GM23248 (cell line): ENCODE measurements at regions not wholly inside any gene's neighbourhood (a gene's known extent, or its start where the extent isn't known, plus 50 kb on each side); places are given as distances from the start of the nearest gene placed in this dataset.

Experiments used
- DNase-seq: peaks from one replicate; pipeline ENCODE4 v3.0.0-alpha.2; 2015
- H2AFZ ChIP-seq: fragments of 200-600 bp; sonication (generic); 2 replicates; pipeline ENCODE4 v1.6.1; 2016; ENCODE audit warnings: antibody characterized with exemption
- H3F3A ChIP-seq: fragments of 200-600 bp; sonication (generic); 2 replicates; pipeline ENCODE4 v1.6.1; 2016; ENCODE audit warnings: mild to moderate bottlenecking, antibody characterized with exemption, mixed run types; ENCODE audit not compliant: insufficient read depth
- H3K27ac ChIP-seq: fragments of 200-600 bp; sonication (generic); 2 replicates; pipeline ENCODE4 v1.5.1; 2016; ENCODE audit warnings: mild to moderate bottlenecking
- H3K27me3 ChIP-seq: fragments of 200-600 bp; sonication (generic); replicated peaks from 2 replicates; pipeline ENCODE4 v1.6.1; 2016; ENCODE audit warnings: mild to moderate bottlenecking; ENCODE audit not compliant: insufficient read depth
- H3K36me3 ChIP-seq: fragments of 200-600 bp; sonication (generic); 2 replicates; pipeline ENCODE4 v1.6.1; 2016; ENCODE audit warnings: low read depth, mild to moderate bottlenecking
- H3K4me1 ChIP-seq: fragments of 200-600 bp; sonication (generic); 2 replicates; pipeline ENCODE4 v1.6.1; 2016; ENCODE audit warnings: mild to moderate bottlenecking; ENCODE audit not compliant: insufficient read depth
- H3K4me2 ChIP-seq: fragments of 200-600 bp; sonication (generic); one replicate; pipeline ENCODE4 v1.6.1; 2016; ENCODE audit warnings: mild to moderate bottlenecking; ENCODE audit not compliant: unreplicated experiment
- H3K4me3 ChIP-seq: fragments of 200-600 bp; sonication (generic); 2 replicates; pipeline ENCODE4 v1.5.1; 2016; ENCODE audit warnings: mild to moderate bottlenecking
- H3K79me2 ChIP-seq: fragments of 200-600 bp; sonication (generic); 2 replicates; pipeline ENCODE4 v1.6.1; 2016; ENCODE audit warnings: mild to moderate bottlenecking; ENCODE audit not compliant: insufficient read depth
- H3K9ac ChIP-seq: fragments of 200-600 bp; sonication (generic); 2 replicates; pipeline ENCODE4 v1.6.1; 2016; ENCODE audit warnings: mild to moderate bottlenecking
- H3K9me2 ChIP-seq: fragments of 200-600 bp; sonication (generic); 2 replicates; pipeline ENCODE4 v1.6.1; 2016; ENCODE audit warnings: mixed run types, mild to moderate bottlenecking, moderate library complexity; ENCODE audit not compliant: insufficient read depth
- H3K9me3 ChIP-seq: fragments of 200-600 bp; sonication (generic); one replicate; pipeline ENCODE4 v1.6.1; 2017; ENCODE audit warnings: low read depth
- H4K20me1 ChIP-seq: fragments of 200-600 bp; sonication (generic); 2 replicates; pipeline ENCODE4 v1.6.0; 2016; ENCODE audit not compliant: insufficient read depth
- EZH2 ChIP-seq: fragments of 200-600 bp; sonication (generic); IDR thresholded peaks from 2 replicates; pipeline ENCODE4 v1.6.1; 2018; ENCODE audit warnings: antibody characterized with exemption, mild to moderate bottlenecking; ENCODE audit not compliant: insufficient read depth, poor library complexity, severe bottlenecking
- EZH2phosphoT487 ChIP-seq: fragments of 200-600 bp; sonication (generic); IDR thresholded peaks from 2 replicates; pipeline ENCODE4 v1.6.1; 2018; ENCODE audit warnings: antibody characterized with exemption, moderate library complexity, mild to moderate bottlenecking, low read depth; ENCODE audit not compliant: insufficient read depth
- WGBS, 2 experiments: methylation state at CpG; one replicate each; pipeline ENCODE4 v1.1.6; 2015 to 2017; ENCODE audit warnings: low lambda C conversion rate in 2 of 2, low coverage in 1 of 2; ENCODE audit errors: missing lambda C conversion rate in 2 of 2; 5-methylcytosine and 5-hydroxymethylcytosine counted together
- in situ Hi-C: fragments of 300-500 bp; cut with MboI; formaldehyde crosslinking; loops from 2 replicates; pipeline ENCODE4 v1.15.0; 2020

- Histone ChIP-seq H3K36me3 (no peaks in the 10 kb centered on the region), H3K4me1 (no peaks in the 10 kb centered on the region), H2AFZ (no peak overlapping the region), H3K79me2 (no peaks in the 10 kb centered on the region), H3K9me2 (no peaks in the 10 kb centered on the region), H3K9ac (no peak overlapping the region), H3K27ac (no peak overlapping the region), H3K27me3 (no peaks in the 10 kb centered on the region; the same call in 1 of the 2 replicates), H4K20me1 (no peaks in the 10 kb centered on the region), H3F3A (no peaks in the 10 kb centered on the region), H3K4me3 (no peak overlapping the region), H3K9me3 (no peaks in the 10 kb centered on the region), H3K4me2 (no peak overlapping the region)
- 57 to 61% methylated on average over 7 of the region's 7 CpGs for WGBS, 2 experiments
- in situ Hi-C loops: no loop called here
- no peak for DNase-seq
- TF ChIP-seq EZH2phosphoT487 (no peak), EZH2 (no peak)
Measured at GRCh38 chr9:90017679-90018078, 412.9 kb downstream of the GADD45G start.

GRCh38 chr9:90018688-90019087 lies 413.9 kb downstream of the GADD45G start:
- Histone ChIP-seq H3K9me2 (no peaks in the 10 kb centered on the region), H3K79me2 (no peaks in the 10 kb centered on the region), H3K27me3 (no peaks in the 10 kb centered on the region; the same call in 1 of the 2 replicates), H3K4me3 (no peak overlapping the region), H2AFZ (no peak overlapping the region), H3K9me3 (no peaks in the 10 kb centered on the region), H3K4me1 (no peaks in the 10 kb centered on the region), H4K20me1 (no peaks in the 10 kb centered on the region), H3K36me3 (no peaks in the 10 kb centered on the region), H3K27ac (no peak overlapping the region), H3K4me2 (no peak overlapping the region), H3F3A (no peaks in the 10 kb centered on the region), H3K9ac (no peak overlapping the region)
- in situ Hi-C loops: no loop called here
- no peak for DNase-seq
- no peak for TF ChIP-seq EZH2phosphoT487
- no peak for TF ChIP-seq EZH2
- 41 to 50% methylated on average over 2 of the region's 2 CpGs for WGBS, 2 experiments

- 61 to 63% methylated on average over 9 of the region's 9 CpGs for WGBS, 2 experiments
- in situ Hi-C loops: no loop called here
- TF ChIP-seq EZH2: no peak
- no peak for TF ChIP-seq EZH2phosphoT487
Measured at GRCh38 chr9:90019626-90020025, 414.8 kb downstream of the GADD45G start.

GRCh38 chr9:90020276-90020871 lies 415.6 kb downstream of the GADD45G start:
- no peak for TF ChIP-seq EZH2phosphoT487
- no peak for TF ChIP-seq EZH2
- Histone ChIP-seq H3K36me3 (no peaks in the 10 kb centered on the region), H3K9me2 (no peaks in the 10 kb centered on the region), H3K27ac (no peak overlapping the region), H3K79me2 (no peaks in the 10 kb centered on the region), H3K4me2 (no peak overlapping the region), H3K9ac (no peak overlapping the region), H3K4me1 (no peaks in the 10 kb centered on the region), H3K4me3 (no peak overlapping the region), H4K20me1 (no peaks in the 10 kb centered on the region), H3K9me3 (no peaks in the 10 kb centered on the region), H2AFZ (no peak overlapping the region), H3F3A (no peaks in the 10 kb centered on the region), H3K27me3 (no peaks in the 10 kb centered on the region; the same call in 1 of the 2 replicates)
- 47 to 53% methylated on average over 7 of the region's 7 CpGs for WGBS, 2 experiments
- in situ Hi-C loops: no loop called here
- DNase-seq: no peak

More at GRCh38 chr9:90019626-90020025, 414.8 kb downstream of the GADD45G start:
- Histone ChIP-seq H3K4me1 (no peaks in the 10 kb centered on the region), H3K36me3 (no peaks in the 10 kb centered on the region), H3K4me3 (no peak overlapping the region), H3K9ac (no peak overlapping the region), H3K9me3 (no peaks in the 10 kb centered on the region), H3F3A (no peaks in the 10 kb centered on the region), H4K20me1 (no peaks in the 10 kb centered on the region), H3K4me2 (no peak overlapping the region), H3K27ac (no peak overlapping the region), H3K27me3 (no peaks in the 10 kb centered on the region; the same call in 1 of the 2 replicates), H2AFZ (no peak overlapping the region), H3K9me2 (no peaks in the 10 kb centered on the region), H3K79me2 (no peaks in the 10 kb centered on the region)
- DNase-seq: no peak
